Endothelial cell (in vitro differentiated cells): ENCODE measurements at regions not wholly inside any gene's neighbourhood (a gene's known extent, or its start where the extent isn't known, plus 50 kb on each side); places are given as distances from the start of the nearest gene placed in this dataset.

Experiments
- DNase-seq: peaks from one replicate; pipeline ENCODE4 v3.0.0; 2021; ENCODE audit warnings: low spot score
- H3K27ac Mint-ChIP-seq: one replicate; pipeline ENCODE4 v1.8.0; 2021; ENCODE audit warnings: mixed read lengths, inconsistent platforms; ENCODE audit not compliant: unreplicated experiment
- H3K27me3 Mint-ChIP-seq: one replicate; pipeline ENCODE4 v1.8.0; 2021; ENCODE audit warnings: mild to moderate bottlenecking, moderate library complexity, mixed read lengths, inconsistent platforms; ENCODE audit not compliant: unreplicated experiment
- H3K36me3 Mint-ChIP-seq: one replicate; pipeline ENCODE4 v1.8.0; 2021; ENCODE audit warnings: mild to moderate bottlenecking, low read depth, mixed read lengths, inconsistent platforms; ENCODE audit not compliant: unreplicated experiment
- H3K4me1 Mint-ChIP-seq: one replicate; pipeline ENCODE4 v1.8.0; 2021; ENCODE audit warnings: mild to moderate bottlenecking, mixed read lengths, inconsistent platforms; ENCODE audit not compliant: unreplicated experiment
- H3K4me3 Mint-ChIP-seq: one replicate; pipeline ENCODE4 v1.8.0; 2021; ENCODE audit warnings: mild to moderate bottlenecking, mixed read lengths, inconsistent platforms; ENCODE audit not compliant: unreplicated experiment
- H3K9me3 Mint-ChIP-seq: one replicate; pipeline ENCODE4 v1.8.0; 2021; ENCODE audit warnings: mixed read lengths, inconsistent platforms; ENCODE audit not compliant: unreplicated experiment
- CTCF ChIP-seq: fragments of 200-600 bp; sonication (generic); IDR thresholded peaks from one replicate; pipeline ENCODE4 v1.5.0; 2021; ENCODE audit warnings: antibody characterized with exemption; ENCODE audit not compliant: unreplicated experiment

GRCh38 chr1:95396557-95396956 is 162.5 kb downstream of the RWDD3 start:
- TF ChIP-seq CTCF = no peak
- Mint-ChIP-seq H3K27ac (no peak overlapping the region), H3K27me3 (no peaks in the 10 kb centered on the region), H3K9me3 (no peaks in the 10 kb centered on the region), H3K36me3 (no peaks in the 10 kb centered on the region), H3K4me3 (no peak overlapping the region), H3K4me1 (no peaks in the 10 kb centered on the region)
- no peak for DNase-seq

- Mint-ChIP-seq H3K4me1 (peaks cover 5% of the 10 kb centered on the region), H3K27me3 (no peaks in the 10 kb centered on the region), H3K36me3 (no peaks in the 10 kb centered on the region), H3K4me3 (no peak overlapping the region), H3K27ac (no peak overlapping the region), H3K9me3 (no peaks in the 10 kb centered on the region)
- no peak for TF ChIP-seq CTCF
- DNase-seq = no peak
These were observed 168.8 kb downstream of the RWDD3 start for GRCh38 chr1:95402780-95403179.

GRCh38 chr1:95406279-95406678 is 172.3 kb downstream of the RWDD3 start:
- Mint-ChIP-seq H3K4me3 (no peak overlapping the region), H3K27me3 (no peaks in the 10 kb centered on the region), H3K4me1 (peaks cover 32% of the 10 kb centered on the region), H3K36me3 (no peaks in the 10 kb centered on the region), H3K27ac (no peak overlapping the region), H3K9me3 (no peaks in the 10 kb centered on the region)
- no peak for TF ChIP-seq CTCF
- no peak for DNase-seq

GRCh38 chr1:95407131-95407885 is 173.3 kb downstream of the RWDD3 start:
- no peak overlapping the region for H3K27ac Mint-ChIP-seq

More at GRCh38 chr1:95407131-95407885, 173.3 kb downstream of the RWDD3 start:
- H3K4me3 Mint-ChIP-seq = no peak overlapping the region
- DNase-seq = no peak
- H3K4me1 Mint-ChIP-seq = peaks cover 34% of the 10 kb centered on the region
- TF ChIP-seq CTCF = no peak
- H3K27me3 Mint-ChIP-seq = no peaks in the 10 kb centered on the region
- no peaks in the 10 kb centered on the region for H3K36me3 Mint-ChIP-seq
- H3K9me3 Mint-ChIP-seq = no peaks in the 10 kb centered on the region
